Activated CD4-positive, alpha-beta T cell treated with anti-CD3 and anti-CD28 coated beads, Interleukin-2, Interleukin-4, amounts not matched to agents 100 ng/mL and 50 ng/mL, durations not matched to agents 16 hours and 8 hours (primary cell): ENCODE measurements at regions not wholly inside any gene's neighbourhood (a gene's known extent, or its start where the extent isn't known, plus 50 kb on each side); places are given as distances from the start of the nearest gene placed in this dataset.

Source experiments
- DNase-seq: peaks from one replicate; pipeline ENCODE4 v3.0.0-alpha.2; 2020; ENCODE audit warnings: low spot score

- no peak for DNase-seq
Observed at GRCh38 chr13:84439108-84439507, 556.8 kb upstream of the SLITRK1 start.

DNA sequence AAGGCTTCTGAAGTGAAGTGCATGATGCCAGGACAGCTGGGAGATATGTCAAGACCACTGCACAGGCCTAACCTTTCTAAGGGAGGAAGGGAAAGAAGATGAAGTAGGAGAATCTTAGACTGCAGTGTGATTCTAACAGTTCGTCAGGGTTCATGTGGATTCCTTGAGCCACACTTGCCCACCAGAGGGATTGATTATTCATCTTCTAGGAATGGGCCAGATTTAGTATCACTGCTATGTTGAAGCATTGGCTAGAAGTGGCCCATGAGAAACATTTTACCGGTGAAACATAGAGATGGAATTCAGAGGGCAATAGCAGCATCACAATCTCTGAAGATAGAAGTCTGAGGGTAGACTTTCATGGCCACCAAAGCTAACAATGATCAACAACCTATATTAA is 550.8 kb upstream of the SLITRK1 start:
- DNase-seq = no peak

- DNase-seq = no peak
Observed at GRCh38 chr13:84431646-84432045, 549.4 kb upstream of the SLITRK1 start.

DNA sequence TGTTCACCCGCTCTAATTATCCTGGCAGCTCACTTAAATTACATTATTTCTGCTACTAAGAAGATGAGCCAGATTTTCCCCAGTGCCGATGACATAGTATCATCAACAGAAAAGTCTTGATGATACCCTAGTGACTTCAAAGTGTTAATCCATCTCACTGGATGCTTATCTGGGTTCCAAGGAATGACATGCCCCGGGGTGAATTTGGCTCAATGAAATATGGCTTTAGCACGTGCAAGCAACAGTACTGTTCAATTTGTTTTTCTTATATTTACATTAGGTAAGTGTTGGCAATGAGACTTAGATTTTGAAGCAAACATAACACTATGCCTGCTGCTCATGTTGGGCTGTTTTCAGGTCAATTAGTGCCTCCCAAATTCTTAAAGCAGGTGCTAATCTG is 548.2 kb upstream of the SLITRK1 start:
- no peak for DNase-seq

DNA sequence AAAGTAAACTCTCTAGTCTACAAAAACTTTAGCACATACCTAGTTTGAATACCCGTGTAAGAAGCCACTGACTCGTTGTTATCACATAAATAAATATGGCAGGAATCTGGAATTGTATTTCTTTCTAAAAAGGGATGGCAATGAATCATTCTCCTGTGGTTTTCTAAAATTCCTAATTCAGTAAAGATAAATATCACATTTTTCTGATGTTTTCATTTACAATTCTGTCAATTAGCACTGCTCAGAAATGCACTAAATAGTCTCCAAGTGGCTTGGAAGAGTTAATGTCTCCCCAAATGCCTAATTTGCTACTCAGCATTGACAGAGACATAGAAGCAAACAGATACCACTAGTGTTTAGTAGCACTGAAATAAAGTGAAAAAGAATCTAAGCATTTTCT is 547.7 kb upstream of the SLITRK1 start:
- DNase-seq = no peak

DNA sequence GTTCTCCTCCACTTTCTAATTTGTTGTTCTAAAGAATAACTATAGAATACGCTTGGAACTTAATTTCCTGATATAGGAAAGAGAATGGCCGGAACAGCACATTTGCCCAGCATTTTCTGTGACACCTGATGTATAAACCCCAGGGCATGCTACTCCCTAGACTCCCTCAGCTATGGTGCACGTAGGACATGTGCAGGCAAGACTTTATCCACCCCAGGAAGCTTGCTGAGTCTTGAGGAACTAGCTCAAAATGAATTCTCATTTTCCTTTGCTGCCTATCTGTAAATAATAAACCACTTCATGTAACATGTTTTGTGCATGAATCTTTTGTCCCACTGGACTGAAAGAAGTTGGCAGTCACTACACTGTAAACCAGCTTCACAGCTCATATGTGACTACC is 535.8 kb upstream of the SLITRK1 start:
- DNase-seq = no peak

- no peak for DNase-seq
Observed at GRCh38 chr13:84417416-84417815, 535.1 kb upstream of the SLITRK1 start.

- no peak for DNase-seq
Observed at GRCh38 chr13:84413016-84413415, 530.7 kb upstream of the SLITRK1 start.

DNA sequence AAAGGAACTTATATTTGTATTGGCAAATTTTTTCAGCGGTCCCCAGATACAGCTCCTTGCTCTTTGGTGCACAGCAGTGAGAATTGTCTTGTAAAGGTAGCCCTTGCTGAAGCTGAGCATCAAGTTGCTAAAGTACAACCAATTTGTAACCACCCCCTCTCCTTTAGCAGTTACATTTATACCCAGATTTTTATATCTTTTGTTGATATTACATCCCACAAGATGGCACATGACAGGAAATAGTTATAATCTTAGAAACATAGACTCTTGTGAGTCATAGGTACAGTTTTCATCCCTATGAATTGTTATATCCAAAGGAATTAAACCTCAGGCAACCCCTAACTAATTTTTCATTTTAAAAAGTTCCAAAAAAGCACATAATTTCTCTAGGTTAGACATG is 523.0 kb upstream of the SLITRK1 start:
- DNase-seq = no peak

- no peak for DNase-seq
Observed at GRCh38 chr13:84400706-84401105, 518.4 kb upstream of the SLITRK1 start.

GRCh38 chr13:84399320-84400085 is 517.2 kb upstream of the SLITRK1 start:
- DNase-seq = no peak

GRCh38 chr13:84393981-84394625 is 511.8 kb upstream of the SLITRK1 start:
- DNase-seq = no peak

- no peak for DNase-seq
Observed at GRCh38 chr13:84380866-84381265, 498.6 kb upstream of the SLITRK1 start.

- DNase-seq = no peak
Observed at GRCh38 chr13:84377106-84377505, 494.8 kb upstream of the SLITRK1 start.

DNA sequence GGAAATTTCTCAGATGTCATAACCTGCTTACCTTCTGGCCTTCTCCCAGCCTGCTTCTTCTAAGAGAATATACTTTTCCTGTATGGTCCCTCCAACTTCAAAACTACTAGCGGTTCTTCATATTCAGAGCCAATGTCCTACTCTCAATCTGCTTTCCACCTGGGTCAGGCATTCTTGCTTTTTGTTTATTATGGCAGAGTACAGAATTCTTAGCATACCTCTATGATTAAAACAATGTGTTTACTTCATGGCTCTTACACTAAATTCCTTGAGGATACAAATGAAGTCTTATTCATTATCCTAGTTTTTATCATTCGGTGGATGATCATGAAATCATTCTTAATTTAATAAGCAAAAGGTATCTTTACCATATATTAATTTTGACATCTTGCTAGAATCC is 484.2 kb upstream of the SLITRK1 start:
- no peak for DNase-seq

DNA sequence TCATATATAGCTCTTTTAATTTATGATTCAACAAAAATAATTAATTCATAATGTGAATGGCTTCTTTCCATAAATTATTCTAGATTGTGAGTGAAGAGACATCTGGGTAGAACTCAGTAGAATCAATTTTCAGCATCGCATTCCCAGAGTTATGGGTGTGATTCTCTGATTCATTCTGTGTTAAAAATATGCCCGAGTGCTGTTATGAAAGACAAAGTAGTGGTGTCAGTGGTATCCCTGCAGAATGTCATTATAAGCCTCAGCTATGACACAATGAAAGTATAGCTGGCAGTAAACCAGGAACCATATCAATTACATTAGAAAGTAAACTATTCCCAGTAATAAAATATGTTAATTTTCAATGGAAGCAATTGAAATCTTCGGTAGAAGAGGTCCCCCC is 480.5 kb upstream of the SLITRK1 start:
- DNase-seq = no peak

DNA sequence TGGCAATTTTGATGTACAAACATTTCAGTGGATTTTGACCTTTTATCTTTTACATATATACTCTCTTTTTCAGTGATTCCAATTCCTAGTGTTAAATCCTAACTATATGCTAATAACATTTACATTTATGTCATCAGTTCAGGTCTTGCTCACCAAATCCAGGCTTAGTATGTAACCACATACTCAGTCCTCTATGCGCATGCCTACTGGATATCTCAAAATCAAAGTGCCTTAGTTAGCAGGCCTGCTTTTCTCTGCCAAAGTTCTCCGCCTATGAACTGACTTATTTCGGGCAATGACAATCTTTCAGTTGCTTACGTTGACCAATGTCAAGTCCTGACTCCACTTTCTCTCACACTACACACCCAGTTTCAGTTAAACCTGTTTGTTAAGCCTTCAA is 478.5 kb upstream of the SLITRK1 start:
- no peak for DNase-seq

DNA sequence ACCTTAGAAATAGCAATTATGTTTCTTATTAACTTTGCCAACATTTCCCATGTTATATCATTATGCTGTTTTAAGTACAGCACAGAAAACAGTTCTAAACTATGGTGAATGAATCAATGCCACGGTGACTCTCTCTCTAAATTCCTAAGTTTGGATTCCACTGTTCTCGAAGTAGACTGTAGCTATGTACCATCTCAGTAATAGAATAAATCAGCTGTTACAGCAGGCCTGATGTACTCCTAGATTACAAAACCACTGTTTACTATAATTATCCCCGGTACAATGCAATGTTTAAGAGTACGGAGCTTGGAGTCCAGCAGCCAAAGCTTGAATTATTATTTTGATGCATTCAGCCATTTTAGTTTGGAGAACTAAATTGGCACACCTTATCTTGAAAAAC is 476.3 kb upstream of the SLITRK1 start:
- DNase-seq = no peak

- no peak for DNase-seq
Observed at GRCh38 chr13:84352946-84353345, 470.7 kb upstream of the SLITRK1 start.

GRCh38 chr13:84339456-84339855 is 457.2 kb upstream of the SLITRK1 start:
- no peak for DNase-seq

- no peak for DNase-seq
Observed at GRCh38 chr13:84332346-84332745, 450.1 kb upstream of the SLITRK1 start.

DNA sequence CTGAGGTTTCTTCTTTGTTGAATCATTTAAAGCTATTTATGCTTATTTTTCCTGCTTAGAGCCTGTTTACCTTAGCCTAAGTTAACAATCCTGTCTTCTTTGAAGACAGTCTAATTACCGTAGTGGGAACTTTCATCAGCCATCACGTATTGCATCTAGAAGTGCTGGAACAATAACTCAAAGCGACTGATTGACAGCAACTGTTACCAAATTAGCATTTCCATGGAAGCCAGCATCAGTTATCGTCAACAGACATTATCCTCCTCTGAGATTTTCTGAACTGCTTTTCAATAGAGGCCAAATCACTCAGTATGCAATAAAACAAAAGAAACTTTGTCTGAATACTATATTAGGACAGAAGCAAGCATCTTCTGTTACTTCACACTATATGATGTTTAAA is 433.3 kb upstream of the SLITRK1 start:
- DNase-seq = no peak

DNA sequence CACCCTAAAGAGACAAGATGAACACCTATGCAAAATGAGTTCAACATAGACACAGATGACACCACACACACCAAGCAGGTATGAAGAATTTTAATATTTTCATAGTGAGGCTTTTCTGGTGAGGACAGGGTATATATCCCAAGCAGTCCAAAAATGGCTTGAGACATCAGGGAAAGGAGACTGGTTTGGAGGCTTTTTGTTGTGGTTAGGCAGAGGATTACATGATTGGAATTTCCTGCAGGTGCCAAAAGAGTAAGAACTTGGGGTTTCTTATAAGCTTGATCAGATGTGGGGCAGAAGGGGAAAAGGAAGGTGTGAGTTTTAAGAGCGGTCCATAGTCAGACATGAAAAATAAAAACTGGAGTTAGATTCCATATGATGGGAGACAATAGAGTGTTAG is 420.8 kb upstream of the SLITRK1 start:
- no peak for DNase-seq

DNA sequence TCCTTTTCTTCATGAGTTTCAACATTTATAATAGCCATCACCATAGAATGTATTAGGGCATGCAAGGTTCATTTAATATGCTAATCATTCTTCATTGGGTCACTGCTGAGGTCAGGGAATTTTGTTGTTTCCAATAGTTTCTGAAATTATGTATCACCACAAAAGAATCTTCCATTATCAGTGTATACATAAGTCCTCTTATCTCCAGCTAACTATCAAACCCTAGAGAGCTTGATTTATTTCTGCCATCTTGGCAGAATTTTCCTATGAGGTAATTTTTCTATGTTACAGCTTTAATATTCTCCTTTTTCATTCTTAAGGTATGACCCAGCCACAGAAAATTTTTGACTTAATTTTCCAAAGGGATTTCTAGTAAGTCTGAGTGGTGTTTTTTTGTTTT is 415.0 kb upstream of the SLITRK1 start:
- DNase-seq = no peak
